Activated T-cell treated with anti-CD3 and anti-CD28 coated beads for 1 hour (primary cell): ENCODE measurements at regions not wholly inside any gene's neighbourhood (a gene's known extent, or its start where the extent isn't known, plus 50 kb on each side); places are given as distances from the start of the nearest gene placed in this dataset.

ENCODE experiments used
- DNase-seq: peaks from one replicate; pipeline ENCODE4 v3.0.0-alpha.2; 2020; ENCODE audit warnings: low read depth

DNA sequence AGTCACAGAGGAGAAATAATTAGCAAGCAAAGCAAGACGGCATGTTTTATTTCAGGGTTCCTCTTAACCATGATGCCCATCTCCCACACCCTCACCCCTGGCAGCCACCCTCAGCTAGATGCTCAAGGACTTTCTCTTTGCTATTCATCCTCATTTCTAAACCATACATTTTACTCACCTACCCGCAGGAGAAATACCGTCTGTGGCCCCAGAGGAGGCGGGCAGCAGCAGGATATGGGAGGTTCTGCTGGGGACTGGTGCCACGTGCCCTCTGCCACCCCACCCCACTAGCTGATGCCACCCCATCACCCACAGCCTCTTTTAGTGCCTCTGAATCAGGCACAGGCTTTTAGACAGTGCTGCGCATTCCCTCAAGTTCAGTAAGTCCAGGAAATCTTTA, 168.7 kb upstream of the ITGB1 start:
- no peak for DNase-seq

GRCh38 chr10:33125522-33126517, 167.8 kb upstream of the ITGB1 start:
- DNase-seq, result no peak

GRCh38 chr10:33125111-33125510, 167.1 kb upstream of the ITGB1 start:
- no peak for DNase-seq

DNA sequence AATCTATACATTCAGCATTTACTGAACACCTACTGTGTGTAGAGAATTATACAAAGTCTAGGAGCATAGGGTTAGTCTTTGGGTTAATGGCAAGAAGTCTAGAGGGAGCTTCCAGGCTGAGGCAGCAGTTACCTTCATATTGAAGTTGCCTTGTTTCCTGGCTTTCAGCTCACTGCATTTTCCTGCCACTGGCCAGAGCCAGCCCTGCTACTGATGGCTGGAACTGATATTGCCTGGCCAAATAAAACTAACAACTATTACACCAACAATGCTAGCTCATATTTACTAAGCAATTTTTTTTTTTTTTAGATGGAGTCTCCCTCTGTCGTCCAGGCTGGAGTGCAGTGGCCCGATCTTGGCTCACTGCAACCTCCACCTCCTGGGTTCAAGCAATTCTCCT, 165.7 kb upstream of the ITGB1 start:
- no peak for DNase-seq

- no peak for DNase-seq
Measured at GRCh38 chr10:33122014-33122809, 164.2 kb upstream of the ITGB1 start.

DNA sequence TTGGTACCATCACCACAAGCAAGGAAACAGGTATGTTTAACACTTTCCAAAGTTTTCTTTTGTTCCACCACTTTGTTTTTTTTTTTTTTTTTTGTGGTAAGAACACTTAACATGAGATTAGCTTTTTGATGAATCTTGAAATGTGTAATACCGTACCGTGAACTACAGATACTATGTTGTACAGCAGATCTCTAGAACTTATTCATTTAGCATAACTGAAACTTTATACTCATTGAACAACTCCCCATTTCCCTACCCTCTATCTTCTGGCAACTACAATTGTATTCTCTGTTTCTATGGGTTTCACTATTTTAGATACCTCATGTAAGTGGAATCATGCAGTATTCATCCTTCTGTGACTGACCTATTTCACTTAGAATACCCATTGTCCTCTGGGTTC, 162.7 kb upstream of the ITGB1 start:
- no peak for DNase-seq

GRCh38 chr10:33120275-33120674, 162.2 kb upstream of the ITGB1 start:
- DNase-seq, result no peak

DNA sequence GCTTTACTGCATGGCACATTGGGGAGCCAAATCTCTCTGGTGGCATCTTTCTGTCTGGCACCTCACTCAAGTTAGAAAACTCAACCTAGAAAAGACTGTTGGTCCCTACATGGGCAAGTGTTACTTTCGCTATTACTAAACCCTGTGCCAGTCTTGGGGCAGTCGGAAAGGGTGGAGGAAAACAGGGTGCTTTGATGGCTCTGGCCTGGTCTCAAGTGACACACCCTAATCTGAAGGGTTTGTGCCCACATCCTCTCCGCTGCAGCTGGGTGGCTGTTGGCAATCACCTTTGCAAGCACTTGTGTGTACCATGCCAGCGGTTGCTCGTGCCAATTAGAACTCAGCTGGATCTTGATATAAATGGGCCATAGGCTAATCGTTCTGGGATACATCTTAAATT, 159.8 kb upstream of the ITGB1 start:
- DNase-seq, result no peak

GRCh38 chr10:33117230-33117629, 159.2 kb upstream of the ITGB1 start:
- DNase-seq, result no peak

- no peak for DNase-seq
Measured at GRCh38 chr10:33115738-33116719, 158.0 kb upstream of the ITGB1 start.

GRCh38 chr10:33114451-33114952, 156.5 kb upstream of the ITGB1 start:
- DNase-seq, result no peak

DNA sequence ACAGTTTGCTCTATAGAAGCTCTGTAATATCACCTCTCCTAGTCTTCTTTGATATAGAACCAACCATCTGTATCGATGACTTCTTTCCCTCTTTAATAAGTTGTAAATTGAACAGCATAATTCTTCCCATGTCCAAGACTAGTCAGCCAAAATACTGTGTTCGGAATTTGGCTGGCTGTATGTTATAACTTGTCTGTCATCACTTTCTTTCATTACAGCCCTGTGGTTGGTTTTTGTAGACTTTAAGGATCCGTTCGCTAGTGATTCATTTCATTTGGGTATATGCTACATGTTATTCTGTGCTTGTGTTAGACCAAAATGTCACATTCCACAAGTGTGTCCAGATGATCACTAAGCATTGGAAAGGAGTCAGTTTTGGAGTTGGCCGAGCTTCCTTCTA, 155.4 kb upstream of the ITGB1 start:
- no peak for DNase-seq

DNA sequence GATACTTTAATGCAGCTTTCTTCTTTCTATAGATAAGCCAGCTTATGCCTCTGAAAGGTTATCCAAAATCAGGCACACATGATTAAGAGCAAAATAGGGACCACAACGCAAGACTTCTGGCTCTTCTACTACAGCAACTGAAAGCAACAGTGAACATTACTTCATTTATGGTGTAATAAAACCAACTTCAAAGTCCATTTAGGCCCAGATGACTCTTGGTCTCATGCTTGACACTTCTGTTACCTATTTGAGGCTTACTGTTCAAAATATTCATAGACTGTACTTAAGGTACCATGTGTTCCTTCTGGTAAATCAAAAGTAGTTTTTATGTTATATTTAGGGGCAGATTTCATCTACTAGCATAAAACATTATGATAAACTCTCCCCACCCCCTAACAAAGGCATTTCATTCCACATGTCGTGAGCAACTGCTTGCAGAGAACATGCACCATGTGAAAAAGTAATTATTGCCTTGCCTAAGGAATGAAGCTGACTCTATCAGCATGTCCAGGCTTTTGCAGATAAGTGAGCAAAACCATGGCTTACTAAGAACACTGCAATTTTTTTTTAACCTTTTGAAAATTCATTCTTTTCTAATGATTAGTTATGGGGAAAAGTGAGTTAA, 154.9 kb upstream of the ITGB1 start:
- no peak for DNase-seq

DNA sequence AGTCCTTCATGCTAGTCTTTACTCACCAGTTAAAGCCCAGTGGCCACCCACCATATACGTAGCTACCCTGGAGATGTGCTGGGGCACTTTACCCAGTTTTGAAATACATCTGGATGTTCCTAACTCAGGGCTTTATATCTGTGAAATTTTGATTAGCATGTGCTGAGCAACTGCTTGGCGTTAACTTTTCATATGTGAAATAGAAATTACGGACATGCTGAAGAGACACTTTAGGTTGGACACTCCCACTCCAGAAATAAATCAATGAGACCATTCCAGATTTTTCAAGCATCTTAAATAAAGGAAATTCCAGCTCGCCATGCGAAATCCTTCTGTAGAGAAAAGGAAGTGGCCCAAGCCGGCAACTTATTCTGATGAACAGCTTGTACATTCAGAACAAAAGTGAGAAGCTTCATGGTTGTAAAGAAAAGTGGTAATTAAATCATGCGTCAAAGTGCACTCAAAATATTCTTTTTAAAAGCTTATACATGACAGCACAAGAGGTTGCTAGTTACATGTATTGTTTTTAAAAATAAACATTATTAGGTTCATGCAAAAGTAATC, 153.5 kb upstream of the ITGB1 start:
- DNase-seq, result no peak

- no peak for DNase-seq
Measured at GRCh38 chr10:33109788-33110469, 151.9 kb upstream of the ITGB1 start.

DNA sequence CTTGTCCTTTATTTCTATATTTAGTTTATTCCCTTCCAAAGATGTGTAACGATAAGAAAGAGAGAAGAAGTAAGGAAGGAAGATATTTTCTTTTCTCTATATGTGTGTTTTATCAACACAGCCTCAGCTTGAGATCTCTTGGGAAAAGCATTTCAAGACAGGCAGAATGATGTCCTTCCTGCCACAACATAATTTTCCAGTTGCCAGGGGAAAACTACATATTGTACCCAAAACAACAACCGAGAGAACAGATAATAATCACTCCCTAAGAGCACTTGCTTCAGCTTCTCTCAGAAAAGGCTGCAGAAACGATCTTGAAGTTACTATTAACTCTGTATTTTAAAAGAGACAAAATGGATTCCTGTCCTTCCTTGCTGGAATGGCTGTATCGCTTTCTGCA, 151.4 kb upstream of the ITGB1 start:
- no peak for DNase-seq

DNA sequence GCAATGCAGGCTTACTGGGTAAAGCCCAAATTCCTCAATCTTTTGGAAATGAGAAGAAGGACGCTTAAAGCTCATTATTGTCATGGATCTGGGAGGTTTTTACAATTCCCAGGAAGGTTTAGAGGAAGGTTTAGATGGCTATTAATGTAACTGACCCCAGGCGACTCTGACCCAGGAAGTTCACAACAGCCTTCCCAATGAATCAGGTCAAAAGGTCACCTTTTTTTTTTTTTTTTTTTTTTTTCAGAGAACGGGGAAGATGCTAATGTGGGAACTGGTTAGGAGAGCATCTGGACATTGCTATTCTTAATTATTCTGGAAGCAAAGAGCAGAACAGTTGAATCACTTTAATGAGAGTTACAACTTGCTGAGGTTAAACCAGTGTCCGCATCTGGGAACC, 149.9 kb upstream of the ITGB1 start:
- DNase-seq, result no peak

GRCh38 chr10:33106767-33107166, 148.7 kb upstream of the ITGB1 start:
- no peak for DNase-seq

- DNase-seq, result no peak
Measured at GRCh38 chr10:33103863-33104379, 145.9 kb upstream of the ITGB1 start.

DNA sequence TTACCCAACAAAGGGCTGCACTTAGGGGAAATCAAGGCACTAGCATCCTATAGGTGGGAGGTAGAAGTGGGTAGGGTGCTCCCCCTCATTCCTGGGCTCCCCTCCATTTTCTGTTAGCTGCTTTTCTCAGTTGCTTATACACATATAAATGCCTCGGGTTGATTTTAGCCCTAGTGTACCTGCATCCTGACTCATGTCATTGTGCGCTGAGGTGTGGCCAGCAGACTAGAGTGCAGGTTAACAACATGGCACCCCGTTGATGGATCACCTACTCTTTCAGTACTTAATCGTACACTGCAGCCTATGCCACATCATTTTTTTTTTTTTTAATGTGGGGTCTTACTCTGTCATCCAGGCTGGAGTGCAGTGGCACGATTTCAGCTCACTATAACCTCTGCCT, 144.0 kb upstream of the ITGB1 start:
- DNase-seq, result no peak
